ENCODE measurements at regions not wholly inside any gene's neighbourhood (a gene's known extent, or its start where the extent isn't known, plus 50 kb on each side); places are given as distances from the start of the nearest gene placed in this dataset.

GRCh38 chr13:55219538-55219937 lies 1921.2 kb upstream of the PRR20A start:
- peaks cover 0 to 8% (median 2%) of the 10 kb centered on the region in 7 donors for H3K9me3 Mint-ChIP-seq
- no peak overlapping the region for H3K4me3 Mint-ChIP-seq
- ATAC-seq (ENCODE audit: low read depth in 2 of 2), result no peak
- Histone ChIP-seq H3K27me3 (ENCODE audit: control insufficient read depth, insufficient read depth, low read length) (no peaks in the 10 kb centered on the region), H3K4me1 (ENCODE audit: control insufficient read depth, insufficient read depth, low read length, poor library complexity, severe bottlenecking) (no peaks in the 10 kb centered on the region), H3K36me3 (ENCODE audit: control insufficient read depth, insufficient read depth, low read length) (no peaks in the 10 kb centered on the region), H3K9me3 (ENCODE audit: control insufficient read depth in 2 of 2, low read length in 2 of 2) (peaks cover 0 to 6% of the 10 kb centered on the region in 2 experiments), H3K27ac (ENCODE audit: insufficient read depth, low read length, poor library complexity, severe bottlenecking) (no peak overlapping the region), H3K4me3 (ENCODE audit: low read depth, low read length) (no peak overlapping the region)
- no peak for DNase-seq
- H3K27ac Mint-ChIP-seq, result no peak overlapping the region
- H3K4me1 Mint-ChIP-seq, result no peaks in the 10 kb centered on the region
- H3K27me3 Mint-ChIP-seq, result no peaks in the 10 kb centered on the region
- no peaks in the 10 kb centered on the region for H3K36me3 Mint-ChIP-seq

- Histone ChIP-seq H3K4me3 (ENCODE audit: low read depth, low read length) (no peak overlapping the region), H3K27ac (ENCODE audit: insufficient read depth, low read length, poor library complexity, severe bottlenecking) (no peak overlapping the region), H3K36me3 (ENCODE audit: control insufficient read depth, insufficient read depth, low read length) (no peaks in the 10 kb centered on the region), H3K9me3 (ENCODE audit: control insufficient read depth in 2 of 2, low read length in 2 of 2) (peaks cover 3 to 7% of the 10 kb centered on the region in 2 experiments), H3K4me1 (ENCODE audit: control insufficient read depth, insufficient read depth, low read length, poor library complexity, severe bottlenecking) (no peaks in the 10 kb centered on the region), H3K27me3 (ENCODE audit: control insufficient read depth, insufficient read depth, low read length) (no peaks in the 10 kb centered on the region)
- DNase-seq, result no peak
- H3K27me3 Mint-ChIP-seq, result no peaks in the 10 kb centered on the region
- H3K4me3 Mint-ChIP-seq, result no peak overlapping the region
- H3K27ac Mint-ChIP-seq, result no peak overlapping the region
- no peak for ATAC-seq (ENCODE audit: low read depth in 2 of 2)
- no peaks in the 10 kb centered on the region for H3K4me1 Mint-ChIP-seq
- H3K36me3 Mint-ChIP-seq, result no peaks in the 10 kb centered on the region
- H3K9me3 Mint-ChIP-seq, result peaks cover 2 to 20% (median 8%) of the 10 kb centered on the region in 7 donors
Measured at GRCh38 chr13:55229906-55230569, 1910.7 kb upstream of the PRR20A start.

- no peak overlapping the region for H3K4me3 Mint-ChIP-seq
- Histone ChIP-seq H3K4me1 (ENCODE audit: control insufficient read depth, insufficient read depth, low read length, poor library complexity, severe bottlenecking) (no peaks in the 10 kb centered on the region), H3K27me3 (ENCODE audit: control insufficient read depth, insufficient read depth, low read length) (no peaks in the 10 kb centered on the region), H3K4me3 (ENCODE audit: low read depth, low read length) (no peak overlapping the region), H3K9me3 (ENCODE audit: control insufficient read depth in 2 of 2, low read length in 2 of 2) (peaks cover 4 to 7% of the 10 kb centered on the region in 2 experiments), H3K36me3 (ENCODE audit: control insufficient read depth, insufficient read depth, low read length) (no peaks in the 10 kb centered on the region), H3K27ac (ENCODE audit: insufficient read depth, low read length, poor library complexity, severe bottlenecking) (no peak overlapping the region)
- H3K27ac Mint-ChIP-seq, result no peak overlapping the region
- H3K36me3 Mint-ChIP-seq, result no peaks in the 10 kb centered on the region
- DNase-seq (no peak), ATAC-seq (ENCODE audit: low read depth in 2 of 2) (no peak)
- no peaks in the 10 kb centered on the region for H3K27me3 Mint-ChIP-seq
- H3K9me3 Mint-ChIP-seq, result peaks cover 2 to 20% (median 8%) of the 10 kb centered on the region in 7 donors
- no peaks in the 10 kb centered on the region for H3K4me1 Mint-ChIP-seq
Measured at GRCh38 chr13:55230570-55230908, 1910.2 kb upstream of the PRR20A start.

GRCh38 chr13:55234311-55234710 lies 1906.4 kb upstream of the PRR20A start:
- DNase-seq (no peak), ATAC-seq (ENCODE audit: low read depth in 2 of 2) (no peak)
- Histone ChIP-seq H3K9me3 (ENCODE audit: control insufficient read depth in 2 of 2, low read length in 2 of 2) (peaks cover 4 to 7% of the 10 kb centered on the region in 2 experiments), H3K36me3 (ENCODE audit: control insufficient read depth, insufficient read depth, low read length) (no peaks in the 10 kb centered on the region), H3K4me3 (ENCODE audit: low read depth, low read length) (no peak overlapping the region), H3K4me1 (ENCODE audit: control insufficient read depth, insufficient read depth, low read length, poor library complexity, severe bottlenecking) (no peaks in the 10 kb centered on the region), H3K27ac (ENCODE audit: insufficient read depth, low read length, poor library complexity, severe bottlenecking) (no peak overlapping the region), H3K27me3 (ENCODE audit: control insufficient read depth, insufficient read depth, low read length) (no peaks in the 10 kb centered on the region)
- H3K9me3 Mint-ChIP-seq, result peaks cover 2 to 20% (median 11%) of the 10 kb centered on the region in 7 donors
- H3K27ac Mint-ChIP-seq, result no peak overlapping the region
- no peaks in the 10 kb centered on the region for H3K27me3 Mint-ChIP-seq
- no peaks in the 10 kb centered on the region for H3K4me1 Mint-ChIP-seq
- no peak overlapping the region for H3K4me3 Mint-ChIP-seq
- no peaks in the 10 kb centered on the region for H3K36me3 Mint-ChIP-seq

GRCh38 chr13:55245005-55245644 lies 1895.6 kb upstream of the PRR20A start:
- H3K27ac Mint-ChIP-seq, result no peak overlapping the region
- DNase-seq (no peak), ATAC-seq (ENCODE audit: low read depth in 2 of 2) (no peak)
- H3K27me3 Mint-ChIP-seq, result no peaks in the 10 kb centered on the region
- no peaks in the 10 kb centered on the region for H3K36me3 ChIP-seq (ENCODE audit: control insufficient read depth, insufficient read depth, low read length)
- peaks cover 0 to 15% of the 10 kb centered on the region in 2 experiments for H3K9me3 ChIP-seq (ENCODE audit: control insufficient read depth in 2 of 2, low read length in 2 of 2)
- no peak overlapping the region for H3K27ac ChIP-seq (ENCODE audit: insufficient read depth, low read length, poor library complexity, severe bottlenecking)
- H3K4me3 ChIP-seq (ENCODE audit: low read depth, low read length), result no peak overlapping the region
- H3K9me3 Mint-ChIP-seq, result peaks cover 0 to 23% (median 12%) of the 10 kb centered on the region in 7 donors
- H3K27me3 ChIP-seq (ENCODE audit: control insufficient read depth, insufficient read depth, low read length), result no peaks in the 10 kb centered on the region
- no peaks in the 10 kb centered on the region for H3K4me1 Mint-ChIP-seq
- H3K36me3 Mint-ChIP-seq, result no peaks in the 10 kb centered on the region
- H3K4me3 Mint-ChIP-seq, result no peak overlapping the region
- no peaks in the 10 kb centered on the region for H3K4me1 ChIP-seq (ENCODE audit: control insufficient read depth, insufficient read depth, low read length, poor library complexity, severe bottlenecking)

- Histone ChIP-seq H3K36me3 (ENCODE audit: control insufficient read depth, insufficient read depth, low read length) (no peaks in the 10 kb centered on the region), H3K9me3 (ENCODE audit: control insufficient read depth in 2 of 2, low read length in 2 of 2) (peaks cover 0 to 2% of the 10 kb centered on the region in 2 experiments), H3K4me1 (ENCODE audit: control insufficient read depth, insufficient read depth, low read length, poor library complexity, severe bottlenecking) (no peaks in the 10 kb centered on the region), H3K27ac (ENCODE audit: insufficient read depth, low read length, poor library complexity, severe bottlenecking) (no peak overlapping the region), H3K4me3 (ENCODE audit: low read depth, low read length) (no peak overlapping the region), H3K27me3 (ENCODE audit: control insufficient read depth, insufficient read depth, low read length) (no peaks in the 10 kb centered on the region)
- peaks cover 2 to 28% (median 13%) of the 10 kb centered on the region in 7 donors for H3K9me3 Mint-ChIP-seq
- H3K27me3 Mint-ChIP-seq, result no peaks in the 10 kb centered on the region
- H3K36me3 Mint-ChIP-seq, result no peaks in the 10 kb centered on the region
- no peak overlapping the region for H3K27ac Mint-ChIP-seq
- ATAC-seq (ENCODE audit: low read depth in 2 of 2), result no peak
- H3K4me3 Mint-ChIP-seq, result no peak overlapping the region
- DNase-seq, result no peak
- no peaks in the 10 kb centered on the region for H3K4me1 Mint-ChIP-seq
Measured at GRCh38 chr13:55255236-55255635, 1885.5 kb upstream of the PRR20A start.

- Histone ChIP-seq H3K27ac (ENCODE audit: insufficient read depth, low read length, poor library complexity, severe bottlenecking) (no peak overlapping the region), H3K4me1 (ENCODE audit: control insufficient read depth, insufficient read depth, low read length, poor library complexity, severe bottlenecking) (no peaks in the 10 kb centered on the region), H3K4me3 (ENCODE audit: low read depth, low read length) (no peak overlapping the region), H3K36me3 (ENCODE audit: control insufficient read depth, insufficient read depth, low read length) (no peaks in the 10 kb centered on the region), H3K9me3 (ENCODE audit: control insufficient read depth in 2 of 2, low read length in 2 of 2) (peaks cover 0 to 5% of the 10 kb centered on the region in 2 experiments), H3K27me3 (ENCODE audit: control insufficient read depth, insufficient read depth, low read length) (no peaks in the 10 kb centered on the region)
- DNase-seq, result no peak
- ATAC-seq (ENCODE audit: low read depth in 2 of 2), result no peak
- Mint-ChIP-seq H3K4me3 (no peak overlapping the region), H3K4me1 (no peaks in the 10 kb centered on the region), H3K9me3 (peaks cover 1 to 18% (median 8%) of the 10 kb centered on the region in 7 donors), H3K27me3 (no peaks in the 10 kb centered on the region), H3K36me3 (no peaks in the 10 kb centered on the region), H3K27ac (no peak overlapping the region)
Measured at GRCh38 chr13:55263045-55263444, 1877.7 kb upstream of the PRR20A start.

GRCh38 chr13:55266644-55267043 lies 1874.1 kb upstream of the PRR20A start:
- Histone ChIP-seq H3K27me3 (ENCODE audit: control insufficient read depth, insufficient read depth, low read length) (no peaks in the 10 kb centered on the region), H3K4me1 (ENCODE audit: control insufficient read depth, insufficient read depth, low read length, poor library complexity, severe bottlenecking) (no peaks in the 10 kb centered on the region), H3K27ac (ENCODE audit: insufficient read depth, low read length, poor library complexity, severe bottlenecking) (no peak overlapping the region), H3K4me3 (ENCODE audit: low read depth, low read length) (no peak overlapping the region), H3K9me3 (ENCODE audit: control insufficient read depth in 2 of 2, low read length in 2 of 2) (peaks cover 2 to 5% of the 10 kb centered on the region in 2 experiments), H3K36me3 (ENCODE audit: control insufficient read depth, insufficient read depth, low read length) (no peaks in the 10 kb centered on the region)
- H3K27ac Mint-ChIP-seq, result no peak overlapping the region
- no peak for ATAC-seq (ENCODE audit: low read depth in 2 of 2)
- no peaks in the 10 kb centered on the region for H3K4me1 Mint-ChIP-seq
- no peaks in the 10 kb centered on the region for H3K27me3 Mint-ChIP-seq
- peaks cover 1 to 20% (median 5%) of the 10 kb centered on the region in 7 donors for H3K9me3 Mint-ChIP-seq
- DNase-seq, result no peak
- H3K4me3 Mint-ChIP-seq, result no peak overlapping the region
- H3K36me3 Mint-ChIP-seq, result no peaks in the 10 kb centered on the region
